ENCODE measurements at regions not wholly inside any gene's neighbourhood (a gene's known extent, or its start where the extent isn't known, plus 50 kb on each side); places are given as distances from the start of the nearest gene placed in this dataset.

DNA sequence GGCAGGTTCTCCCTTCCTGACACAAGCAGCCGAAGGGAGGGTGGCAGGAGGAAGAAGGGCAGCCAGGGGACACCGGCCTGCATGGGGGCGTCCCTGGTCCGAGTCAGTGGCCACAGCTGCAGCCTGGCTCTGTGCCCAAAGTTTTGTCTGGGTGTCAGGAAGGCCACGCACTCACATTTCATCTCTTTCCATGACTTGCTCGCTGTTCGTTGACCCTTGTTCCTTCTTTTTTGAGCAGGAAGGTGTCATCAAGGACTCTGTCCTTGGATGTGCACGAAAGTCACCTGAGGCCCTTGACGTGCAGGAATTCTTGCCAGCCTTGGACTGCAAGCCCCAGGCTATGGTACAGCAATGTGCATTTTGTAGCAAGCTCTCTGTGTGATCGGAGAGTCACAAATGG lies 93.3 kb downstream of the TNFRSF13B start:
- TF ChIP-seq EZH2 (IDR thresholded peaks at IDR 0.05; ENCODE audit: insufficient read depth, poor library complexity, severe bottlenecking) = no peak
- TF ChIP-seq EZH2phosphoT487 (IDR thresholded peaks at IDR 0.05; ENCODE audit: insufficient read depth, low read depth) = no peak
